ENCODE measurements at regions not wholly inside any gene's neighbourhood (a gene's known extent, or its start where the extent isn't known, plus 50 kb on each side); places are given as distances from the start of the nearest gene placed in this dataset.
A peak's percentile ranks its signal among the peaks of the same experiment; 100 is the strongest.

GRCh38 chr9:1337169-1337568 is 287.0 kb downstream of the DMRT2 start:
- no peak for DNase-seq

DNA sequence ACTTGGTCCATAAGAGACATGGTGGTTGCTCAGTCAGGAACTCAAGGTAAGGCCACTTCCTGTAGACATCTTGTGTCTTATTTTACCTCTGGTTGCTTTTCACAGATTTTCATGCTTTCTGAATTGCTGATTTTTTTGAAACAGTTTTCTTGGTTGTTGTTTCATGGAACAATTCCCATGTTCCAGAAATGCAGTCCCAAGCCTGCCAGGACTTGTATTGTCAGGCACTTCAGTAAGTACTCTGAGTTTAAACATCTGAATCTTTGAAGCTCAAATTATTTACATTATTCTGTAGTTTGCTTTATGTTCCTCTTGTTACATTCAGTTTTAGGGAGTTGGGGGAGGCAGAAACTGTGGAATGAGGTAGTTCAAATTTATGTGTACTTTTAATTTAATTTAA is 290.2 kb downstream of the DMRT2 start:
- no peak for DNase-seq

GRCh38 chr9:1353291-1353690 is 303.1 kb downstream of the DMRT2 start:
- no peak for DNase-seq

- DNase-seq: no peak
These were observed 303.9 kb downstream of the DMRT2 start for GRCh38 chr9:1354086-1354485.

GRCh38 chr9:1354606-1355005 is 304.4 kb downstream of the DMRT2 start:
- no peak for DNase-seq

DNA sequence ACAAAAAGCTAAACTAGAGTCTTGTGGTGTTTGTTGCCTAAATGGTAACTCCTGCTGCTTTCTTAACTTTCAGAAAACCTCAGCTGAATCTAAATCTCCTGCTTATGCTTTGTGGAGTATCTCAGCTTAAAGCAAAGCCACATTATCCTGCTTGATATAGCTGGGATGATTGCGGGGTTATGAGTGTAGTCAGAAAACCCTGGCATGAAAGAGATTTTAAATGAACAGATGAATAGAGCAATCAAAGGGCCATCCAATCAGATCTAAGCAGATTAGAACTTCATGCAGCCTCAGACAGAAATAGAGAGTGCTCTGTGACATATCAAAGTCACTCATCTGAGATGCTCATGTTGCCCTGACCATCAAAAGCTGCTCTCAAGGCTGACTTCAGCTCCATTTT is 305.5 kb downstream of the DMRT2 start:
- no peak for DNase-seq

DNA sequence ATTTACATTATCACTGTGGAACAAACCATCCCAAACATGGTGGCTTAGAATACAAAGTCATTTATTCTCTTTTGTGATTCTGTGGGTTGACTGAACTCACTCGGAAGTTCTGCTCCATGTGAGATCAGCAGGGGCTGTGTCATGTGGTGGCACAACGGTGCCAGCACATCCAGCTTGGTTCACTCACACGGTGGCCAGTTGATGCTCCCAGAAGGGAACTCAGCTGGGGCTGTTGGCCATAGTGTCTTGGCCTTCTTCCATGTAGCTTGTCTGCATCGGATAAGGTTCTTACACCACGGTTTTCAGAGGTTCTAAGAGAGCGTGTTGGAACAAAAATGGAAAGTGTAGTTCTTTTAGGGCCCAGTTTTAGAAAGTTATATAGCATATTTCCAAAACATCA is 312.7 kb downstream of the DMRT2 start:
- no peak for DNase-seq

GRCh38 chr9:1366276-1366675 is 316.1 kb downstream of the DMRT2 start:
- DNase-seq: no peak

DNA sequence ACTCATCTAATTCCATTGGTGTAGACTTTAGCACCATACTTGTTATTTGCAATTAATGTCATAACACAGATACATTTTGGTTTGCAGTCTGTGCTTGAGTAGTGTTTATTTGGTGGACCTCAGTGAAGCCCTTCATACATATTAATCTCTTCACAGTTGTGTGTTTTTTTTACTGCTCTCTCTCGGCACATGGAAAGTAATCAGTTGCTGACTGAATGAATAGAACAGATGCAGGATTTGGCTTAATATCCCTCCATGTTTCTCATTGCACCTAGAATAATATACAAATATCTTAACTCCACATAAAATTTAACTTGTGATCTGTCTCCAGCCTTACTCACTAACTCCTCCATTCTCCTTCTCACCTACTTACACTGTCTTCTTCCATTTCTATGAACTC is 319.1 kb downstream of the DMRT2 start:
- no peak for DNase-seq

DNA sequence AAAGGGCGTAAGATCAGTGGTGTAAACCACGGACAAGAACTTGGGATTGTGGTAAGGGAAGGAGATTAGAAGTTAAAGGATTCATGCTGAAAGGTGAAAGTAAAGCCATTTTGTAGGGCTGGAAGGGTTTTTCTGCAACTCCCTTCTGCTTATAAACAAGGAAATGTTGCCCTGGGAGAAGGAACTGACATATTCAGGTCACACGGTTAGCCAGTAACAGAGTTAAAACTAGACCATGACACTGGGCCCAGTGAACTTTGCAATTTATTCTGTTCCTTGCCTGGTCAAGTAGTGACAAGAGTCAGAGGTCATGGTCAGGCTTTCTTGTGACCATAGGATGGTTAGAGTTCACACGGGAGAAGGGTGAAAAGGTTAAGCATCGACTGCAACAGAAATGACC is 323.3 kb downstream of the DMRT2 start:
- DNase-seq: no peak

- no peak for DNase-seq
These were observed 333.8 kb downstream of the DMRT2 start for GRCh38 chr9:1383899-1384455.

- no peak for DNase-seq
These were observed 334.7 kb downstream of the DMRT2 start for GRCh38 chr9:1384816-1385215.

GRCh38 chr9:1386420-1386819 is 336.3 kb downstream of the DMRT2 start:
- DNase-seq: no peak

GRCh38 chr9:1388216-1388615 is 338.1 kb downstream of the DMRT2 start:
- no peak for DNase-seq

DNA sequence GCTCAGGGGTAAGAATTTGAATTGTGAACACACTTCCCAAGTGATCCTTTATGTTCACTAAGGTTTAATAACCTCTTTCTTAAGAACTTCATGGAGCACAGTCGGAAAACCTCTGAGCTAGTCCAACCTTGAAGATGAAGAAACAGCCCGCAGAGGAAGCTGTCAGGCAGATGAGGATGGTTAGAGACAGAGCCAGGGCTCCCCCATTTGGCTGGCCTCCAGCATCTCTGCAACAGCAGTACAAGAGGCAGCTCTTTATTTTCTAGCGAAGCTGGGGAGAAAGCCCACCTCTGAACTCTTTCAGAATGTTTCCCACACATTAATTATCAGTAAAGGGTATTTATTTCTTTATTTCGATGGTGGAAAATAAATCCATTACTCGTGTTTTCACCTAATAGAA is 350.8 kb downstream of the DMRT2 start:
- no peak for DNase-seq

DNA sequence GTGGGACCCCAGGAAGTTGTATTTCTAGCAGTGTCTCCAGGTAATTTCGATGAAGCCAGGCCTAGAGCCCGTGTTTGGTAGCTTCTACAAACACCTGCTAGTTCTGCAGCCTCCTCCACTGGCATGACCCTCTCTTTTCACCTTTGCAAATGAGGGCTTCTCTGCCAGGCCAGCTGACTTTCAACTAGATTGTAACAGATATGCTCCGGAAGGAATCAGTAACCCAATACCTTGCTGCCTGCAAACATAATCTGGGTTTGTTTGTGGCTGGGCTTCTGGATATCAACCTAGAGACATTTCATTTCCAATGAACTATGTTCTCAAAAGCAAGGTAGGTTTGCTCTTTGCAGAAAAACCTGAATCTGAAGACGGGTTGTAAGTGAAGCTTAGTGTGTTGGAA is 354.8 kb downstream of the DMRT2 start:
- DNase-seq: peak; percentile 7

DNA sequence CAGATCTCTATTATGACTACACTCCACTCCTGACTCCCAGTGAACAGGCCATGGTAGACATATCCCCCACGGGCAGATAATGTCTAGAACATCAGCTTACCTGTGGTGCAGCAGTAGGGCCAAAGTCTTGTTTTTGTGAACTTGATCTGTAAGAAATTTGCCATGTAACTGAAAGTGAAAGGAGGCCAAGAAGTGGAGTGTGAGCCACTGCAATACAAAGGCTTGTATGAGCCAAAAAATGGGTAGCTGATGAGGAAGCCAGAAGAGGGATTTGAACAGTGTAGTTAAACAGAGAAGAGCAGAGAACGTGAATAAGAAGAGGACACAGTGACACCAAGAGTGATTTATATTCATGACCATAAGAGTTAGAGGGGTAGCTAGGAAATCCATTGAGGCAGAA is 361.7 kb downstream of the DMRT2 start:
- DNase-seq: no peak

DNA sequence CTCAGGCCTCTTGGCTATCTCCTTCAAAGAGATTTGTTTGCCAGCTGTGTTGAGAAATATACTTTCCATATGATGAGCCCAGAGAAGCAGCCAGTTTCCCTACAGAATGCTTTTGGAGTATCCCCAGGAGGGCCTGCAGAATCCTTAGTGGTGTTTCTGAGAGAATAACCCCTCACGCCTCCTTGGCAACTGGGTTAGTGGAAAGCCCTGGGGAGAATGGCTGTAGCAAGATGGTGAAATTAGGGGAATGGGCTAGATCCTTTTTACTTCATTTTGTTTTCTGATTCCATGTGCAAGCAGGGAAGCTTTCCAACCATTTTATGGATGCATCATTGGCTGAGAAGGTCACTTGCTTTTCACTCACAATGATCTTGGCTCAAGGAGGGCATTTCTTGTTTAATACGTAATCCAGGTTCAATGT is 364.6 kb downstream of the DMRT2 start:
- DNase-seq: no peak

DNA sequence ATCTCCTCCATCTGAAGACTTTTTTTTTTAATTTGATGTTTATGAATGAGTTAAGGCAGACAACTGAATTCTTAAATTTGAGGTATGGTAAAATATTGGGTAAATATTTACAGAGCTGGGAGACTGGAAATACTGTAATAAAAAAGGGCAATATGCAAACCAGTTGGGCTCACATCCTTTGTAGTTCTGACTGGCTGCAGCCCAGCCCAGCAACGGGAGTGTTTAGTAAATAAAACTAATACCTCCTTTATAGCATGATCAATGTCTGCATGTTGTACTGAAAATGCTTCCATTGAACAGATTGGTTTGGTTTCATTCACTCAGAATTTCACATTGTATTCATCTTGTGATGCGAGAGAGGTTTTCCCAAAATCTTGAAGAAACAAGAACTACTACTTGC is 365.0 kb downstream of the DMRT2 start:
- DNase-seq: no peak

DNA sequence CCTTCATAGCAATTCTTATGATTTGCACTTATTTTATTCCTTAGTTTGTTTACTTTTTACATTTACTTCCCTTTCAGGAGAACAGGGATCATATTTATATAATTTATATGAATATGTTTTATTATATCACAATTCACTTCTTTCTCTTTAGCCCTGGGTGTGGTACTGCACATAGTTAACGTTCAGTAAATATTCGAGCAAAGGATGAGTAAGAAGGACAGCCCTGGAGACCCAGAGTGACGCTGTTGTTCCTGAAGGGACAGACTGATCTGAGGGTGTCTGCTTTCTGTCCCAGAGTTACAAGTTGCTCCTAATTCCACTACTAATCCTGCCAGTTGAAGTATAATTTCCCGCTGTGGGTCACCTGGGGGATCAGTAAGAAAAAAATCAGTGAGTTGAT is 366.1 kb downstream of the DMRT2 start:
- DNase-seq: no peak

GRCh38 chr9:1421436-1421835 is 371.3 kb downstream of the DMRT2 start:
- DNase-seq: no peak

- DNase-seq: no peak
These were observed 377.7 kb downstream of the DMRT2 start for GRCh38 chr9:1427875-1428274.

- DNase-seq: no peak
These were observed 379.1 kb downstream of the DMRT2 start for GRCh38 chr9:1429297-1429696.

GRCh38 chr9:1431461-1431860 is 381.3 kb downstream of the DMRT2 start:
- DNase-seq: no peak

DNA sequence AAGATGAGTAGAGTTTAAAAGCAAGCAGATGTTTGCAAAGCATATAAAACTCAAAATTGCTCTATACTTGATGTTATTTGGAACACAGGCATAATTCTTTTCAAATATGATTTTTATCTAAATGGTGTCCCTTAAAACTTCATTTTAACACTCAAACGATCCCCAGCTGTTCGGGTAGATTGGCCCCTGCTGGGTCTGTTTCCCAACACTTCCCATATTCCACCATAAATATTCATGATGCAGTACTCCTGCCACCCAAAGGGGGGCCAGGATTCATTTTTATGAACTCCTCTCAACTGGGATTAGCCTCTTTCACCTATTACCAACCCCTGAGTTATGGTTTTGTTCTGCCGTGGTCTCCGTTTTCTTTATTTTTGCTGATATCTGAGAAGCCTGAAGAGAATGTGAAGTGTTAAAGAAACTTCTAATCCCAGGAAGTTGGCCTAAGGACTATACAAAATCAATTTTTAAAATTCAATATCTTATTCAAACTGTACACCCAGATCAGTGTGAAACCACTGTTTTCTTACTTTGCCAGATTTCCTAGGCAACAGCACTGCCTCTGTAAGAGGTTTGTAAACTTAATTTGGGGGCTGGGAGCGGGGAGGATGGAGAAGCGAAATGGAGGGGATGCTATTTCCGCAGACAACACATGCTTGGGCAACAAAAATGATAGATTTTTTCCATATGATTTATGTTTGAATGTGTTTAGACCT is 384.1 kb downstream of the DMRT2 start:
- no peak for DNase-seq
